ENCODE measurements at regions not wholly inside any gene's neighbourhood (a gene's known extent, or its start where the extent isn't known, plus 50 kb on each side); places are given as distances from the start of the nearest gene placed in this dataset.

DNA sequence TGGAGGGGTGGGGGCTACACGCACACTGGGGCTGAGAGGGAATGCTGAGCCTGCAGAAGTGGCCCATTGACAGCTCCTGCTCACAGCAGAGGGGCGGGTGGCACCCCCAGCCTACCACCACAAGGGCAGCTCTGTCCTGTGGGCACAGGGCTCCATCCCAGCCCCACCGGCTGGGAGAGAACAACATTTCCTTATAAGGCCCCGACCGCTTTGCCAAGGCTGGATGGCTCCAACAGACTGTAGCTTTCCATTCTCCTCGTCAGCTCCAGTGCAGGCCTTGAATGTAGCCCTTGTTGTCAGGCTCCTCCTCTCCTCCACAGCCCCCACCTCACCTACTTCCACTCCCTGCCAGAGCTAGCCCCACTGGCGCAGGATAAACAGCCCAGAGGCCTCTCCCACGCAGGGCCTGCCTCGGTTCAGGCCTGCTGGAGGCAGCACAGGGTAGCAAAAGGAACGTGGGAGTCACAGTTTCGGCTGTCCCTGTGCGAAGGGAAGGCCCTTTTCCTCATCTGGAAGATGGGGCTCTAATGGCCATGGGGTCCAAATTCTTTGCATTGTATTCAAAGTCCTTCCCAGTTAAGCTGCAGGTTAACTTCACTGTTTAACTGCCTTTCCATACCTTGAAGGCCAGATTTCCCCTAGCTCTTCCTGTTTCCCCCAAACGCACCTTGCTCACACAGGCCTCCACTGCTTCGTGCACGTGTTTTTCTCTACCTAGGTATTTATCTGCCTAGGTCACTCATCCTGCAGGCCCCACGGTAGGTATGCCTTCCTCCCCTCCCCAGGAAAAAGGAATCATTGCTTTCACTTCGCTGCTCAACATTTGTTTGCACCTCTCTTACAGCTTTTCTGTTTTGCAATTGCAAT lies 101.6 kb upstream of the LPP start:
- no peaks in the 10 kb centered on the region for H3K36me3 ChIP-seq
- peak; percentile 94 to 98 for DNase-seq
- no peaks in the 10 kb centered on the region for H3K9me3 ChIP-seq
- peak overlapping the region; percentile 95 to 97 for H3K27ac ChIP-seq
- peaks cover 7 to 8% of the 10 kb centered on the region in 2 donors for H3K4me1 ChIP-seq
- H3K4me3 ChIP-seq = peak overlapping the region in 1 of 2 donors; percentile 17
- intact Hi-C loops (cut with DNase I; ENCODE audit: low total_unique reads) = loop anchor here (10.0 kb wide), 2 partner anchors 308 to 902 kb away; partner anchors contain the start of gene BCL6
- peak in 1 of 2 donors; percentile 32 for TF ChIP-seq POLR2A (IDR thresholded peaks at IDR 0.05)
- TF ChIP-seq, protein P1, sequence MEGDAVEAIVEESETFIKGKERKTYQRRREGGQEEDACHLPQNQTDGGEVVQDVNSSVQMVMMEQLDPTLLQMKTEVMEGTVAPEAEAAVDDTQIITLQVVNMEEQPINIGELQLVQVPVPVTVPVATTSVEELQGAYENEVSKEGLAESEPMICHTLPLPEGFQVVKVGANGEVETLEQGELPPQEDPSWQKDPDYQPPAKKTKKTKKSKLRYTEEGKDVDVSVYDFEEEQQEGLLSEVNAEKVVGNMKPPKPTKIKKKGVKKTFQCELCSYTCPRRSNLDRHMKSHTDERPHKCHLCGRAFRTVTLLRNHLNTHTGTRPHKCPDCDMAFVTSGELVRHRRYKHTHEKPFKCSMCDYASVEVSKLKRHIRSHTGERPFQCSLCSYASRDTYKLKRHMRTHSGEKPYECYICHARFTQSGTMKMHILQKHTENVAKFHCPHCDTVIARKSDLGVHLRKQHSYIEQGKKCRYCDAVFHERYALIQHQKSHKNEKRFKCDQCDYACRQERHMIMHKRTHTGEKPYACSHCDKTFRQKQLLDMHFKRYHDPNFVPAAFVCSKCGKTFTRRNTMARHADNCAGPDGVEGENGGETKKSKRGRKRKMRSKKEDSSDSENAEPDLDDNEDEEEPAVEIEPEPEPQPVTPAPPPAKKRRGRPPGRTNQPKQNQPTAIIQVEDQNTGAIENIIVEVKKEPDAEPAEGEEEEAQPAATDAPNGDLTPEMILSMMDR (IDR thresholded peaks at IDR 0.05) = peak; percentile 59 to 91 (median 74)
- H3K27me3 ChIP-seq = no peaks in the 10 kb centered on the region

DNA sequence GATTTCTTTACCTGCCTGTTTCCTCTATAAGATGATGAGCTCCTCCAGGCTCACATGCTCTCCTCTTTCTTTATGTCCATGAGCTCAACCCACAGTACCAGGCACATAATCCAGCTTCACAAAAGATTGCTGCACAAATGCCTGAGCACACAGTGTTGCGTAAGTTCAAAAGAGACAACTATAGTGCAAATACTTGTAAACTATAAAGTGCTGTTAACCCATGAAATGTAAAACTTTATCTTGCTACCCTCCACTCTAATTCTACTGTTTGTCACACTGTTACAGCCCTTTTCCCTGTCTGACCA lies 101.0 kb upstream of the LPP start:
- peak overlapping the region; percentile 95 to 97 for H3K27ac ChIP-seq
- no peak for TF ChIP-seq POLR2A (IDR thresholded peaks at IDR 0.05)
- TF ChIP-seq, protein P1 (IDR thresholded peaks at IDR 0.05) = no peak
- DNase-seq = no peak
- no peaks in the 10 kb centered on the region for H3K27me3 ChIP-seq
- H3K4me1 ChIP-seq = peaks cover 7 to 8% of the 10 kb centered on the region in 2 donors
- H3K4me3 ChIP-seq = no peak overlapping the region
- intact Hi-C loops (cut with DNase I; ENCODE audit: low total_unique reads) = loop anchor here (10.0 kb wide), 2 partner anchors 308 to 902 kb away; partner anchors contain the start of gene BCL6
- no peaks in the 10 kb centered on the region for H3K9me3 ChIP-seq
- H3K36me3 ChIP-seq = no peaks in the 10 kb centered on the region

DNA sequence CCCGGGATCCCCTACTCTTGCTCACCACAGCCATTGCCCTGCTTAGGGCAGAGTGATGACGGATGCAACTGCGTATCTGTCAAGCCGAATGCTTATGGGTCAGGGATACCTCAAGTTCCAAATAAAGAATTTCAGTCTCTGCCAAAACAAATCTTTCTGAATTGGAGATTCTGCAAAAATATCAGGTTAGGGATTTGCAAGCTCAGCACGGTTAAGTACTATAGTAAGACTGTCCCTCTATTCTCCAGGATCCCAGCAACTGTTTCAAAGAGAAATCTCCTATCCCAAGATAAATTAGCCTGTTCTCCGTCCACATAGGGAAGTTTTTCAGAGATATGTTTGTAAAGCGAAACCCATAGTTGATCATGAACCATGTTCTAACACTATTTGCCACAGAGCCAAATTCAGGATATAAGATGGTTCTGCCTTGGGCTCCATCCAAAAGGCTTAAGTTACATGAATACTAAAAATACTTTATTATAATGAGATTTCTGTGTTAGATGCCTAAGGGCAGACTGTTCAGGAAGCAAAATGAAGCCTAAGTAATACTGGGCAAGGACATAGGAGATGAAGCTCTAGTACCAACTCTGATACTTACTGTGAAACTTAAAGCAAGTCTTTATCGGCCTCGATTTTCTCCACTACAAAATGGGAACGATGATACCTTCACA lies 100.1 kb upstream of the LPP start:
- H3K9me3 ChIP-seq = no peaks in the 10 kb centered on the region
- no peaks in the 10 kb centered on the region for H3K36me3 ChIP-seq
- no peak for TF ChIP-seq POLR2A (IDR thresholded peaks at IDR 0.05)
- TF ChIP-seq, protein P1 (IDR thresholded peaks at IDR 0.05) = no peak
- H3K4me1 ChIP-seq = peaks cover 7 to 8% of the 10 kb centered on the region in 2 donors
- H3K27ac ChIP-seq = peak overlapping the region; percentile 95 to 97
- intact Hi-C loops (cut with DNase I; ENCODE audit: low total_unique reads) = loop anchor here (10.0 kb wide), 2 partner anchors 309 to 901 kb away; partner anchors contain the start of gene BCL6
- no peak for DNase-seq
- no peaks in the 10 kb centered on the region for H3K27me3 ChIP-seq
- no peak overlapping the region for H3K4me3 ChIP-seq

DNA sequence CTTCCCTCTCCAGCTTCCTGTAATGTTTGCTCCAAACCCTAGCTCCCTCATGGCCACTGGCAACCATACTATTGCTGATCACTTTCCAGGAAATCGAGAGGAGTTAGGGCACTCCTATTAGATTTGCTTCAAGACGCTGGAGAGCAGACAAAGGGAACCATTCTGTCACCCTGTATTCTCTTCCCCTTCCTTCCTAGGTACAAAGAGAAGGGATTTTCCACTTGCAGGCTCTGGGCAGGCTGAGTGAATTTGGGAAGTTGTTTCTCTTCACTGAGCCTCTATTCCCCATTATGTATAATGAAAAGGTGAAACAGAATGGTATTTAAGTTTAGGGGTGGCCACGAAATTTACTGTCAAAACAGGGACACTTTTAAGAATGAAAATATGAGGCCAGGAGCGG lies 99.4 kb upstream of the LPP start:
- H3K27ac ChIP-seq = peak overlapping the region; percentile 95 to 97
- H3K4me1 ChIP-seq = peaks cover 7 to 8% of the 10 kb centered on the region in 2 donors
- DNase-seq = no peak
- H3K4me3 ChIP-seq = no peak overlapping the region
- H3K27me3 ChIP-seq = no peaks in the 10 kb centered on the region
- no peak for TF ChIP-seq POLR2A (IDR thresholded peaks at IDR 0.05)
- TF ChIP-seq, protein P1 (IDR thresholded peaks at IDR 0.05) = no peak
- H3K36me3 ChIP-seq = no peaks in the 10 kb centered on the region
- intact Hi-C loops (cut with DNase I; ENCODE audit: low total_unique reads) = loop anchor here (10.0 kb wide), 2 partner anchors 310 to 900 kb away; partner anchors contain the start of gene BCL6
- H3K9me3 ChIP-seq = no peaks in the 10 kb centered on the region

DNA sequence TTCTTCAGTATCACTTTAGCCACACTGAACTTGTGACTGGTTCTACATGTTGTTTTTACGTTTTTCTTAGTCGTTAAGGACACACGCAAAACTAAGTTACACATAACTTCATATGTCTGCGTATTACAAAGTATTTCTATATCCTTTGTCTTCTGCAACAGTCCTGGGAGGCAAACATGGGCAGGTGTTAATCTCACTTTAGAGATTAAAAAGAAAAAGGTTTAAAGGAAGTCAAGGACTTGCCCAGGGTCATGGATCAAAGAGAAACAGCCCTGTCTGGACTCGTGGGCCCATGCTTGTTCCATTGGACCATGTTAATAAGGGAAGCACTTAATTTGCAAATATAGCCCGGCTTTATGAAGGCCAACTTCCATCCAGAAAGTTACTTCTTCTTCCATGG lies 98.6 kb upstream of the LPP start:
- Histone ChIP-seq H3K9me3 (no peaks in the 10 kb centered on the region), H3K27me3 (no peaks in the 10 kb centered on the region), H3K4me1 (peaks cover 7 to 8% of the 10 kb centered on the region in 2 donors), H3K4me3 (no peak overlapping the region), H3K27ac (no peak overlapping the region), H3K36me3 (no peaks in the 10 kb centered on the region)
- TF ChIP-seq, protein P1 (IDR thresholded peaks at IDR 0.05) = no peak
- no peak for TF ChIP-seq POLR2A (IDR thresholded peaks at IDR 0.05)
- DNase-seq = no peak
- intact Hi-C loops (cut with DNase I; ENCODE audit: low total_unique reads) = loop anchor here (10.0 kb wide), 2 partner anchors 311 to 899 kb away; partner anchors contain the start of gene BCL6

Data from uterus (tissue), 3 donors.